Nucleus accumbens (tissue), 56 donors: ENCODE measurements at regions not wholly inside any gene's neighbourhood (a gene's known extent, or its start where the extent isn't known, plus 50 kb on each side); places are given as distances from the start of the nearest gene placed in this dataset.
"Not testable (repeated sequence)": the region's sequence is repeated elsewhere in the genome, so short reads cannot be mapped to it uniquely, and the experiment has no call there.

Source experiments
- DNase-seq, 56 donors: peaks; one replicate each; lab custom pipeline; 2025; lab: John Stamatoyannopoulos, UW

DNA sequence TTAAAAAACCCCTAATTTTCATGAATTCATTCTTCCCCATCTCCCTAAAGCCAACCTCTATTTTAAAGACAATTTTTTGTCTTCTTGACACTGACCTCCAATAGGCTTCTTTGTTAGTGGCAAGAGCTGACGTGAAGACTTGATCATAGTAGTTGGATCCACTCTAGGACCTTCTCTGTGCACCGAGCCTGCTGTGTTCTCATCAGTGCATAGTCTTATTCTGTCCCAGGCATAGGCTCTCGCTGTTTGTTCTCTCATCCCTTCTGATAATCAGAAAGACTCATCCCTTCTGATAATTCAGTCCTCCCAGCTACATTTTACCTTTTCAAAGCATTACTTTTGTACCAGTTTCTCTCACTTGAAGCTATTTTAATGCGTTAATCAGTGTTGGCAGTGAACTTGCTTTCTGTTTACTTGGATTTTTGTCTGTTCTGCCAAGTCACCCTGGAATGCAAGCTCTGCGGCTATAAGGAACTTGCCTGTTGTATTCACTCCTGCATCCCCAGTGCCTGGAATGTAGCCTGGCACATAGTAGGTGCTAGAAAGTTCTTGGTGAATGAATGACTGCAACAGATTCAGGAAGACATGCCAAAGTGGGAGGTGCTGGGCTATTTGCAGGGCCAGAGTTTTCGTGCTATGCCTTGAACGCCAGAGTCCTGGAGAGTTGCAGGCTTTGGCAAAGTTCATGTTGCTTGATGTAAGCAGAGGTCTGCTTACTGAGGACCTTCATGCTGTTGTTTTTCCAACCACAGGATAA, 147.6 kb upstream of the MPHOSPH6 start:
- peak in 2 of 56 donors; percentile 16 to 24 for DNase-seq

DNA sequence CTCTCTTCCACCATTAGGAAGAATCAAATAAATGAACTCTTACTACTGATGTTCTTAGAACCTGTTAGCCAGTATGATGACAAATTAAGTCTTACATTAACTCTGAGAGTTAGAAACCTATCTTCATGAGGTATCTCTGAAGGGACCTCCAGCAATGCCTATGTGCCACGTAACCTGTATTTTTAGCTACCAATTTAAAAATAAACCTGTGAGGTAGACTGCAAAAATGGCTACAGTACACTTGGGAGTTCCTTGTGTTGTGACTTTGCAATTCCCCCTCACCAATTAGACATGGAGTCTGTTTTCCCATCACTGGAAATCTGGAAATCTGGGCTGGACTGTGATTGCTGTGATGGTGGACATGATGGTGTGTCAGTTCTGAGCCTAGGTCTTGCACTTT, 143.7 kb upstream of the MPHOSPH6 start:
- DNase-seq, result no peak

DNA sequence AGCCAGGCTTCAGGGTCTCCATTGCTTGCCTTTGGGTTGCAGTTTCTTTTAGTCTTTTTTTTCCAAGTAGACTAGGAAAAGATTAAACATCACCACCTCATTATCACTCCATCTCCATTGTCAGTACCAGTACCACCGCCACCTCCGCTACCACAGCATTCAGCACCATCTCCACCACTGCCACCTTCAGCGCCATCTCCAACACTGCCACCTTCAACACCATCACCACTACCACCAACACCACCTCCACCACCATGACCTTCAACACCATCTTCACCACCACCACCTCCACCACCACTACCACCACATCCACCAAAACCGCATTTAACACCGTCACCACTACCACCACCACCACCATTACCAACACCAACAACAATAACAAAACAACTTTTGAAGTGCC, 141.5 kb upstream of the MPHOSPH6 start:
- DNase-seq, result no peak

DNA sequence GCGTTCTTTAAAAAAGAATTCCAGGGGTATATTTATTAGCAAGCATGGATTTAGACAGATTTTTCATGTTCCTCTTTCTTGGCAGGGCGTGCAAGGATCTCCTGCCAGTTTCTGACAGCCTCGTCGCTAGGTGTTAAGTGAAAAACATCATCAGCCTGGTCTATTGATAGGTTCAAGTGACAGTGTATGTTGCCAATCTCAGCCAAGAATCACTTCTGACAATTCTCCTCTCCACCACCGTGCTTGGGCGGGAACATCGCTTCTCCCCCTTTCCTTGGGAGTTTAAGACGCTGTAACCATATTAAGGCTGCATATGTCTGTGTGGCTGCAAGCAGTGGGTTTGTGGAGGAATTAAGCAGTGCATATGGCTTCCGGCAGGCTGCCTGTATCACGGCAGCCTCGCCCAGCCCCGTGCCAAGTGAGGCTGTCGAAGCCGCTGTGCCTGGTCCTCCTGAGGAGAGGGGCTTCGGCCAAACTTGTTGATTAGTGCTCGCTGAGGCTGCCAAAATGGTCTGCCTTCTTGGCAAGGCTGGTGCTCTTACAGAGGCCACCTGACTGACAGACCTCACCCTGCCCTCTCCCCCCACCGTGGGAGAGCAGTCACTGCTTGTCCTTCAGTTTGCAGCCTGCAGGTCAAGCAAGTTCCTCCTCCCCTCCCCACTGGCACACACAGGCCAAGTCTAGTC, 132.2 kb upstream of the MPHOSPH6 start:
- DNase-seq, result peak in 18 of 56 donors; percentile 5 to 51 (median 17)

DNA sequence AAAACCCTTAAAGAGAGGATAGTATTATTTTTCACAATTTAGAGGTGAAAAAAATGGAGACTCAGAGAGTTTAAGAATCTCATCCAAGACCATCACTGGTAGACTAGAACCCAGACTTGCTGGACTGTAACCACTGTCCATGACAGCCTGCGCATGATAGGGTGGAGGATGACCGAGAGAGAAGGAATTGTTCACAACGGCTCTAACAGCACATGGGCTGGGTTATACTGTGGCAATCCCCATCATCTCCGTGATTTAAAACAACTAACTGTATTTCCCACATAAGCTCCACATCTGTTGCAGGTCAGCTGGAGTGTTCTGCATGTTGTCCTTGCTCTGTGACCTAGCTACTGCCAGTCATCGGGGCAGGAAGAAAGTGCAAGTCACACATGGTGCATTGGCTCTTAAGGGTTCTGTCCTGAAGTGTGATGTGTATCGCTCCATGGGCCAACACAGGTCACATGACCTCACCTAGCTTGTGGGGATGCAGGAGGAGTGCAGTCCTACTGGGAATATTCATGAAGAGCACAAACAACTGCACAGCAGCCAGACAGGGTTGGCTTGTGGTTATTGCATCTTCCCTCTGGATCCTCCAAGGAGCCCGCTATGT, 131.2 kb upstream of the MPHOSPH6 start:
- DNase-seq, result no peak

DNA sequence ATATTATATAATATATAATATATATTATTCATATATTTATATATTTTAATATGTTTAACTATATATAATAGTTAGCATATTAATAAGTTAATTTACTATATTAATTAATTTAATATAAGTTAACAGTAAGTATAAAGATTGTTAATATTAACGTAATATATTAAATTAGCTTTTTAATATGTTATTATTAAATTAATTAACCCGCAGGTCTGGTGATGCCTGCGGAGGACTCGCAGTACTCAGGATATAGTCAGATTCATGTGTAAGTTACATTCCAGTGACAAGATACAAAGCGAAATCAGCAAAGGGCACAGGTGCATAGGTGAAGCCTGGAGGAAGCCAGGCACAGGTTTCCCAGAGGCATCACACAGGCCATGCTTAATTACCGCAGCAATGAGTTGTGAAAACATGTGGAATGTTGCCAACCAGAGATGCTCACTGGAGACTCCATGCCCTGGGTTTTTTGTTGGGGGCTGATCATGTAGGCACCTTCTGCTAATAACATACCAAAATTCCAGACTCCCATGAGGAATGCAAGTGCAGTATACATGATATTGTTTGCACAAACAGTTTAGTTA, 130.4 kb upstream of the MPHOSPH6 start:
- DNase-seq, result no peak

GRCh38 chr16:82298472-82298871, 128.4 kb upstream of the MPHOSPH6 start:
- DNase-seq, result no peak

- DNase-seq, result no peak
Measured at GRCh38 chr16:82295290-82296201, 125.5 kb upstream of the MPHOSPH6 start.

DNA sequence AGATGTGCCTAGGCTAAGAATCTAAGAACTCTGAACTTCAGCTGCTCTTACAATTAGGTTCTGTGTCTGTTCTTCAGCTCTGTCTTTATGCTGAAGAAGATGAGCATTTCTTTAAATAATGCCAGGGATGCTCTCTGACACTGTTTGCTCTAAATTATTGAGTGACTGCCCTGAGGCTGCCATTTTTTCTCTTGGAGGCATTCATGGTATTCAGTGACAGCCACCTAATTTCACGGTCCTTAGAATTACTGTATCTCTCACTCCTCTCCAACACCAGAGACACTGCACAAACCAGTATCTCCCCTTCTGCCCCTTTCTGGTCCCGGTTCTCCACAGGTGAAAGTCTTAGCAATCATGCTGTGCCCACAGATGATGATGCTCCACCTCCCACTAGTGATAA, 123.6 kb upstream of the MPHOSPH6 start:
- no peak for DNase-seq

- no peak for DNase-seq
Measured at GRCh38 chr16:82287937-82288336, 117.9 kb upstream of the MPHOSPH6 start.

DNA sequence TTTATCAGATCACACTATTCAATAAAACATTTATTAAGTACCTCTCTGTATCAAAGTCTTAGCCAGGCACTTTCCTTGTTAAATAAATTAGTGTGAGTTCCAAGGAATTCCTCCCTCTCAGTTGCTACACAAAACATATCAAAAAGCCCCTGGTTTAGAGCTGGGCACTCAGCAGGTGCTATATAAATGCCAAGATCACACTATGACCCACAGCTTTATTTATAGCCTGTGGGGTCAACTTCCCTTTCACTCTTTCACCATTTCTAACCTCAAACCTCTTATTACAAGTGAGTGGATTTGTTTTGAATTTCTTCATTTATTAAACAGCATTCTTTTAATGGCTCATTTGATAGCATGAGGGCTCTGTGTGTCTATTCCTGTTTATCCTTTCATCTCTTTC, 112.6 kb upstream of the MPHOSPH6 start:
- DNase-seq, result no peak

- no peak for DNase-seq
Measured at GRCh38 chr16:82281544-82281943, 111.5 kb upstream of the MPHOSPH6 start.

DNA sequence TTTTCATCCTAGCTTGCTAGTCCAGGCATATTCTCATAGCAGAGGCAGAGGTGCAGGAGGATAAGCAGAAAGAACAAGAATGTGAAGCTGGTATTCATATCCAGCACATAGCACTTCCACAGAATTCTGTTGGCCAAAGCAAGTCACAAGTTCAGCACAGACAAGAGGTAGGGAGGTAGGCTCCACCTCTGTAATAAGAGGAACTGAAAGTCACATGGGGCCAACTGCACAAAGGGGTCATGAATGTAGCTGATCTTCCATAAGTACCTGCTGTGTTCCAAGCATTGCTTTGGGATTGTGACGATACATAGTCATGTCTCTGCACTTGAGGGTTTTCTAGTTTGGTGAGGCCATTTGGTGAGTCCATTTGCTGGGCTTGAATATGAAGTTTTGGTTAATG, 110.8 kb upstream of the MPHOSPH6 start:
- DNase-seq, result no peak

GRCh38 chr16:82275349-82275748, 105.3 kb upstream of the MPHOSPH6 start:
- not testable (repeated sequence) for DNase-seq

GRCh38 chr16:82271636-82272035, 101.6 kb upstream of the MPHOSPH6 start:
- DNase-seq, result no peak

- DNase-seq, result not testable (repeated sequence)
Measured at GRCh38 chr16:82267675-82268074, 97.7 kb upstream of the MPHOSPH6 start.

- DNase-seq, result no peak
Measured at GRCh38 chr16:82265809-82266208, 95.8 kb upstream of the MPHOSPH6 start.

- peak in 4 of 56 donors; percentile 4 to 8 (median 6) for DNase-seq
Measured at GRCh38 chr16:82264756-82265155, 94.7 kb upstream of the MPHOSPH6 start.

GRCh38 chr16:82263521-82264143, 93.6 kb upstream of the MPHOSPH6 start:
- DNase-seq, result peak in 49 of 56 donors; percentile 3 to 85 (median 35)

DNA sequence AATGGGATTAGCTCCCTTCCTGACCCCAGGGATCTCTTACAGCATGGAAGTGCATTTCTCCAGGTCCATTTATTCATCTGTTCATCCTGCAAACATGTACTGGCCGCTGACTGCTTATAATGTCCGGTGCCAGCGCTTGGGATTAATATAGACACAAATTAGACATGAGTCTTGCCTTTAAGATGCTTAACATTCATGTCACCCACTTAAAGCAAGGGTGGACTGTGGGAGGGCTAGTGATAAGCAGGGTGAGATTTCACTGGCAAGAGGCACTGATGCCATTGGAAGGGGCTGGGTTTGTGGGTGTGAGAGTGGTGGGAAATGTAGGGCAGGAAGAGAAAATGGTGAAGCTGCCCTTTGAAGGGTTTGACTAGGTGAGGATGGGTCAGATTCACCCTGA, 92.2 kb upstream of the MPHOSPH6 start:
- DNase-seq, result no peak
